Esophagus muscularis mucosa (tissue), 4 donors: ENCODE measurements at regions not wholly inside any gene's neighbourhood (a gene's known extent, or its start where the extent isn't known, plus 50 kb on each side); places are given as distances from the start of the nearest gene placed in this dataset.

Experiments
- DNase-seq: peaks from one replicate; pipeline ENCODE4 v3.0.0-alpha.2; 2017; ENCODE audit errors: extremely low spot score
- H3K27ac ChIP-seq, 4 donors: fragments of 200-600 bp; sonication (generic); replicated peaks in 1 of 4; 1 replicate in 3 of 4; 2 replicates in 1 of 4; pipeline ENCODE4 v1.5.1; 2016 to 2019; ENCODE audit warnings: mild to moderate bottlenecking in 1 of 4
- H3K27me3 ChIP-seq, 4 donors: fragments of 200-600 bp; sonication (generic); one replicate each; pipeline versions ENCODE4 v1.5.1 to v1.6.0; 2016 to 2019
- H3K36me3 ChIP-seq, 4 donors: fragments of 200-600 bp; sonication (generic); one replicate each; pipeline ENCODE4 v1.5.1; 2016 to 2019
- H3K4me1 ChIP-seq, 4 donors: fragments of 200-600 bp; sonication (generic); one replicate each; pipeline ENCODE4 v1.5.1; 2016 to 2019
- H3K4me3 ChIP-seq, 4 donors: fragments of 200-600 bp; sonication (generic); 1 replicate in 2 of 4; 2 replicates in 2 of 4; pipeline ENCODE4 v1.5.1; 2016 to 2019; ENCODE audit warnings: mild to moderate bottlenecking in 4 of 4, moderate library complexity in 1 of 4
- H3K9me3 ChIP-seq, 4 donors: fragments of 200-600 bp; sonication (generic); 1 replicate in 3 of 4; 2 replicates in 1 of 4; pipeline ENCODE4 v1.5.1; 2016 to 2019
- EP300 ChIP-seq: sonication (generic); formaldehyde crosslinking; IDR thresholded peaks from one replicate; pipeline ENCODE4 v1.6.1; 2017; ENCODE audit warnings: antibody characterized with exemption
- POLR2A ChIP-seq: fragments of 450-650 bp; IDR thresholded peaks from one replicate; pipeline ENCODE4 v1.6.1; 2017; ENCODE audit warnings: antibody characterized with exemption, moderate library complexity, mild to moderate bottlenecking, low read depth
- POLR2AphosphoS5 ChIP-seq, 2 donors: sonication (generic); formaldehyde crosslinking; IDR thresholded peaks; one replicate each; pipeline ENCODE4 v1.6.1; 2017; ENCODE audit warnings: antibody characterized with exemption in 2 of 2
- WGBS: methylation state at CpG from one replicate; pipeline ENCODE4 v1.1.5; 2018; 5-methylcytosine and 5-hydroxymethylcytosine counted together
- intact Hi-C: fragments of 100-400 bp; cut with DNase I; formaldehyde crosslinking; loops from one replicate; pipeline ENCODE4 v1.15.1; 2023
- TF ChIP-seq, protein P1 (sequence below), 3 experiments: fragments of 200-600 bp in 2 of 3; fragments of 450-650 bp in 1 of 3; sonication (generic) in 2 of 3; IDR thresholded peaks; one replicate each; pipeline ENCODE4 v1.5.1; 2017 to 2019; ENCODE audit warnings: antibody characterized with exemption in 3 of 3, mild to moderate bottlenecking in 2 of 3, moderate library complexity in 1 of 3

DNA sequence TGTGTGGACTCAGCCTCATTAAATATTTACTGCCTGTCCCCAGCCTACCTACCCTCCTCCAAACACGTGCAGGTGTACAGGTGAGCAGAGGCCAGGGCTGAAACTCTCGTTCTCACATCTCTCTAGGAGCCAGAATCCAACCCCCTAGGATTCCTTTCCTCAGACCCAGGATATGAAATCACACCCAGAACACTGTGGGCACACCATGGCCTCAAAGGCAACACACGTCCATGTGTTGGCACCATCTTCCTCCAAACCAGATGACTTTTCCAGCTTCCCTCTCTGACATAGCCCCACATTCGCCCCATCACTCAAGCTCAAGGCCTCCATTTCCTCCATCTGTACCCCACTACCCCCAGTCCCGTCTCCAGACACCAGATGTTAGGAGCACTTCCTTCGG lies 51.8 kb upstream of the DUSP5 start:
- H3K4me3 ChIP-seq, result no peak overlapping the region
- WGBS, result 87% methylated on average over 6 of the region's 6 CpGs
- H3K9me3 ChIP-seq, result no peaks in the 10 kb centered on the region
- no peaks in the 10 kb centered on the region for H3K27me3 ChIP-seq
- intact Hi-C loops, result no loop called here
- DNase-seq, result no peak
- no peak overlapping the region for H3K27ac ChIP-seq
- no peaks in the 10 kb centered on the region for H3K36me3 ChIP-seq
- peaks cover 0 to 3% (median 1%) of the 10 kb centered on the region in 4 donors for H3K4me1 ChIP-seq
- TF ChIP-seq EP300 (no peak), POLR2AphosphoS5 (IDR thresholded peaks at IDR 0.05) (no peak), POLR2A (no peak)
- TF ChIP-seq, protein P1, sequence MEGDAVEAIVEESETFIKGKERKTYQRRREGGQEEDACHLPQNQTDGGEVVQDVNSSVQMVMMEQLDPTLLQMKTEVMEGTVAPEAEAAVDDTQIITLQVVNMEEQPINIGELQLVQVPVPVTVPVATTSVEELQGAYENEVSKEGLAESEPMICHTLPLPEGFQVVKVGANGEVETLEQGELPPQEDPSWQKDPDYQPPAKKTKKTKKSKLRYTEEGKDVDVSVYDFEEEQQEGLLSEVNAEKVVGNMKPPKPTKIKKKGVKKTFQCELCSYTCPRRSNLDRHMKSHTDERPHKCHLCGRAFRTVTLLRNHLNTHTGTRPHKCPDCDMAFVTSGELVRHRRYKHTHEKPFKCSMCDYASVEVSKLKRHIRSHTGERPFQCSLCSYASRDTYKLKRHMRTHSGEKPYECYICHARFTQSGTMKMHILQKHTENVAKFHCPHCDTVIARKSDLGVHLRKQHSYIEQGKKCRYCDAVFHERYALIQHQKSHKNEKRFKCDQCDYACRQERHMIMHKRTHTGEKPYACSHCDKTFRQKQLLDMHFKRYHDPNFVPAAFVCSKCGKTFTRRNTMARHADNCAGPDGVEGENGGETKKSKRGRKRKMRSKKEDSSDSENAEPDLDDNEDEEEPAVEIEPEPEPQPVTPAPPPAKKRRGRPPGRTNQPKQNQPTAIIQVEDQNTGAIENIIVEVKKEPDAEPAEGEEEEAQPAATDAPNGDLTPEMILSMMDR (IDR thresholded peaks at IDR 0.05), result no peak

DNA sequence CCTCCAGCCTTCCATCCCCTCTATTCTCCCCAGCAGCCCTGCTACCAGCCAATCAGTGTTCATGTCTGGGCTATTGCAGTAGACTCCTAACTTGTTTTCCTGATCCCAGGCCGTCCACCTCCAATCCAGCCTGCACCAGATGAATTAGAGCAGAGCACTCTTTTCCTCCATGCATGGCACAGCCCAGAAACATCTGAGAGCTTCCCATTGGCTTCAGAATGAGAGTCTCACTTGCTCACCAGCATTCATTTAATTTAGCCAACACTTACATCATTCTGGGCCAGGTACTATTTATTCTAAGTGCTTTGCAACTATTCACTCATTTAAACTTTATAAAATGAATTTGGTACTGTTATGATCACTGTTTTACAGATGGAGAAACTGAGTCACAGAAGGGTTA lies 51.4 kb upstream of the DUSP5 start:
- 88% methylated on average over 1 of the region's 1 CpG for WGBS
- H3K27ac ChIP-seq, result no peak overlapping the region
- no peaks in the 10 kb centered on the region for H3K27me3 ChIP-seq
- H3K4me1 ChIP-seq, result peaks cover 0 to 3% (median 1%) of the 10 kb centered on the region in 4 donors
- H3K36me3 ChIP-seq, result no peaks in the 10 kb centered on the region
- H3K9me3 ChIP-seq, result no peaks in the 10 kb centered on the region
- DNase-seq, result no peak
- TF ChIP-seq POLR2AphosphoS5 (IDR thresholded peaks at IDR 0.05) (no peak), EP300 (no peak), POLR2A (no peak)
- TF ChIP-seq, protein P1 (IDR thresholded peaks at IDR 0.05), result no peak
- intact Hi-C loops, result no loop called here
- no peak overlapping the region for H3K4me3 ChIP-seq

DNA sequence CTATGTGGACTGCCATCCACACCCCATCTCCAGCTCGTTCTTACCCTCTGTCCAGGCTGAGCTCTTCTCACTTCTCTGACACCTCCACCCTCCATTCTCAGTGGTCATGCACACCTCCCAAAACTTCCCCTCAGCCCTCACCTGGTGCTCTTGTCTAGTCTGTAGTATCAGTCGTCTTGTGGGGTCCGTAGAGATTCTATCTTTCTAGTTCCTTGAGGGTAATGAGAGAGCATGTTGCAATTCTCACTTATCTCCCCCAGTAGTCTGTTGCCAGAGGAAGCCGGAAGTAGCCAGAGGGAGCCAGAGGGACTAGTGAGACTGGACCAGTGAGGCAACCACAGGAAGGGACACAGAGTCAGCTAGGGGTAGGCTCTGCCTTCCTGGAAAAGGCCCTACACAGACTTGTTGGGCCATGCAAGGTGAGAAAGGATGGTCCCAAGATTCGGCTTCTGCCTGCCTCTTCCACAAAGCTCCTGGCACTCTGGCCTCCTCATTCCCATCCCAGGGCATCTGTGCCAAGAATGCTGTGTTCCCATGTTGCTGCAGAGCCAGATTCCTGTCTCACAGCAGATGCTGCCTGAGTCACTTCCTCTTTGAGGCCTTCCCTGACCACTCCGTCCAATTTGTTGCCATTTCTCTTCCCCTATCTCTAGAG lies 50.6 kb upstream of the DUSP5 start:
- Histone ChIP-seq H3K27ac (no peak overlapping the region), H3K4me1 (peaks cover 0 to 3% (median 1%) of the 10 kb centered on the region in 4 donors), H3K9me3 (no peaks in the 10 kb centered on the region), H3K27me3 (no peaks in the 10 kb centered on the region), H3K4me3 (no peak overlapping the region), H3K36me3 (no peaks in the 10 kb centered on the region)
- DNase-seq, result no peak
- TF ChIP-seq POLR2A (no peak), EP300 (no peak), POLR2AphosphoS5 (IDR thresholded peaks at IDR 0.05) (no peak)
- TF ChIP-seq, protein P1 (IDR thresholded peaks at IDR 0.05), result no peak
- intact Hi-C loops, result no loop called here
- 84% methylated on average over 6 of the region's 6 CpGs for WGBS

DNA sequence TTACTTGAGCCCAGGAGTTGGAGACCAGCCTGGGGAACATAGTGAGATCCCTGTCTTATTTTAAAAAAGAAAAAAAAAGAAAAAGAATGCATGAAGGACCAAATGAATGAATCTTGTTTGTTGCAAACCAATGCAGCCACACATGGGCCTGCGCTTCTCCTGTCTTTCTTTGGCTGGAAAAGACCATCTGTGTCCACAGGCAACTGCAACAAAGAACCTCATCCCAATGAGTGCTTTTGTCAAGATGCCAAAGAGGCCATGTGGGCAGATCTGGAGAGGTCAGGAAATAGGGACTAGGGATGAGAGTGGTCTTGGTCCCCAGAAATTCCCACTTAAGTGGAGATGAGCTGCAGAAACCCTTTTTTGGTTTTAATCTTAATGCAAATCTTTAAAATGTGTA lies 49.8 kb upstream of the DUSP5 start:
- Histone ChIP-seq H3K27ac (no peak overlapping the region), H3K4me1 (peaks cover 0 to 3% (median 1%) of the 10 kb centered on the region in 4 donors), H3K36me3 (no peaks in the 10 kb centered on the region), H3K4me3 (no peak overlapping the region), H3K27me3 (no peaks in the 10 kb centered on the region), H3K9me3 (no peaks in the 10 kb centered on the region)
- 100% methylated on average over 1 of the region's 1 CpG for WGBS
- TF ChIP-seq, protein P1 (IDR thresholded peaks at IDR 0.05), result no peak
- no peak for TF ChIP-seq POLR2AphosphoS5 (IDR thresholded peaks at IDR 0.05)
- TF ChIP-seq EP300, result no peak
- no peak for TF ChIP-seq POLR2A
- intact Hi-C loops, result no loop called here
- no peak for DNase-seq
